Neural progenitor cell (in vitro differentiated cells): ENCODE measurements at regions not wholly inside any gene's neighbourhood (a gene's known extent, or its start where the extent isn't known, plus 50 kb on each side); places are given as distances from the start of the nearest gene placed in this dataset.

Experiments used
- DNase-seq: peaks from one replicate; pipeline ENCODE4 v3.0.0-alpha.2; 2016; ENCODE audit warnings: low spot score
- H2AFZ ChIP-seq: fragments of 200-600 bp; sonication (generic); replicated peaks from 2 replicates; pipeline ENCODE4 v1.6.1; 2016; ENCODE audit warnings: antibody characterized with exemption
- H3F3A ChIP-seq: fragments of 200-600 bp; sonication (generic); 2 replicates; pipeline ENCODE4 v1.6.1; 2016; ENCODE audit warnings: antibody characterized with exemption, low read depth
- H3K27ac ChIP-seq: fragments of 200-600 bp; sonication (generic); 2 replicates; pipeline ENCODE4 v1.5.1; 2016; ENCODE audit warnings: mild to moderate bottlenecking
- H3K27me3 ChIP-seq: fragments of 200-600 bp; sonication (generic); 2 replicates; pipeline ENCODE4 v1.6.1; 2016; ENCODE audit warnings: mild to moderate bottlenecking, moderate library complexity
- H3K36me3 ChIP-seq: fragments of 200-600 bp; sonication (generic); 2 replicates; pipeline ENCODE4 v1.5.1; 2016
- H3K4me1 ChIP-seq: fragments of 200-600 bp; sonication (generic); 2 replicates; pipeline ENCODE4 v1.6.1; 2016; ENCODE audit warnings: mixed run types
- H3K4me2 ChIP-seq: fragments of 200-600 bp; sonication (generic); 2 replicates; pipeline ENCODE4 v1.6.1; 2016
- H3K4me3 ChIP-seq: fragments of 200-600 bp; sonication (generic); 2 replicates; pipeline ENCODE4 v1.5.1; 2016
- H3K79me2 ChIP-seq: fragments of 200-600 bp; sonication (generic); 2 replicates; pipeline ENCODE4 v1.6.1; 2016; ENCODE audit warnings: low read depth
- H3K9ac ChIP-seq: fragments of 200-600 bp; sonication (generic); 2 replicates; pipeline ENCODE4 v1.6.1; 2016
- H3K9me3 ChIP-seq: fragments of 200-600 bp; sonication (generic); 2 replicates; pipeline ENCODE4 v1.5.1; 2016; ENCODE audit warnings: low read depth
- H4K20me1 ChIP-seq: fragments of 200-600 bp; sonication (generic); 2 replicates; pipeline ENCODE4 v1.6.1; 2016; ENCODE audit warnings: low read depth
- H3K27ac Mint-ChIP-seq: 3 replicates; pipeline ENCODE4 v1.8.0; 2021; ENCODE audit warnings: mixed read lengths
- H3K27me3 Mint-ChIP-seq: 2 replicates; pipeline ENCODE4 v1.8.0; 2022; ENCODE audit warnings: low read depth, mild to moderate bottlenecking, inconsistent platforms, moderate library complexity, mixed read lengths; ENCODE audit not compliant: insufficient read depth
- H3K36me3 Mint-ChIP-seq: 3 replicates; pipeline ENCODE4 v1.8.0; 2021; ENCODE audit warnings: mixed read lengths
- H3K4me1 Mint-ChIP-seq: 3 replicates; pipeline ENCODE4 v1.8.0; 2021; ENCODE audit warnings: mixed read lengths
- H3K4me3 Mint-ChIP-seq: 3 replicates; pipeline ENCODE4 v1.8.0; 2021; ENCODE audit warnings: mild to moderate bottlenecking, moderate library complexity, mixed read lengths
- H3K9me3 Mint-ChIP-seq: 3 replicates; pipeline ENCODE4 v1.8.0; 2020; ENCODE audit warnings: mixed read lengths
- EZH2 ChIP-seq: fragments of 200-600 bp; sonication (generic); IDR thresholded peaks from 2 replicates; pipeline ENCODE4 v1.6.1; 2017; ENCODE audit warnings: antibody characterized with exemption, mild to moderate bottlenecking, moderate library complexity
- EZH2phosphoT487 ChIP-seq: fragments of 200-600 bp; sonication (generic); IDR thresholded peaks from 2 replicates; pipeline ENCODE4 v1.6.1; 2017; ENCODE audit warnings: antibody characterized with exemption
- TF ChIP-seq, protein P1 (sequence below): fragments of 200-600 bp; sonication (generic); IDR thresholded peaks from 2 replicates; pipeline ENCODE4 v1.5.1; 2017; ENCODE audit warnings: antibody characterized with exemption, mild to moderate bottlenecking

DNA sequence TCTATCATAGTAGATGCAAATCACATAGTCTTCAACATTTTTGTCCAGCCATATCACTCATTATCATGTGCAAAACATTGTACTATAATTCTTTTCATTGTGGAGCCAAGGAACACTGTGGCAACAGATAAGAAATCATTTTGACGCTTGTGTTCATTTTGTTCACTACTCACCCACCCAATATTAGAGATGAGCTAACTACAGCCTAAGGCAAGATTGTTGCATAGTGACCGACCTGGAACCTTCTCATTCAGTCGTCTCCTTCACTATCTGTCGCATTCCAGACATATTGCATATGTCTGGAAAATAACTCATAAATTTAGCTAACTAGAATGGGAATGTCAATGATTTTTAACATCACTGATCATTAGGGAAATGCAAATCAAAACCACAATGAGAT lies 270.3 kb downstream of the CGGBP1 start:
- Histone ChIP-seq H3K36me3 (no peaks in the 10 kb centered on the region), H3K4me3 (no peak overlapping the region), H3K27ac (no peak overlapping the region), H3F3A (no peaks in the 10 kb centered on the region), H4K20me1 (no peaks in the 10 kb centered on the region), H3K9ac (no peak overlapping the region), H3K9me3 (no peaks in the 10 kb centered on the region), H3K27me3 (peaks cover 29% of the 10 kb centered on the region), H3K4me1 (no peaks in the 10 kb centered on the region), H3K4me2 (no peak overlapping the region), H2AFZ (no peak overlapping the region), H3K79me2 (no peaks in the 10 kb centered on the region)
- Mint-ChIP-seq H3K36me3 (no peaks in the 10 kb centered on the region), H3K4me1 (peaks cover 10% of the 10 kb centered on the region), H3K27ac (no peak overlapping the region), H3K27me3 (peaks cover 5% of the 10 kb centered on the region), H3K9me3 (peaks cover 2% of the 10 kb centered on the region), H3K4me3 (no peak overlapping the region)
- DNase-seq = no peak
- TF ChIP-seq, protein P1, sequence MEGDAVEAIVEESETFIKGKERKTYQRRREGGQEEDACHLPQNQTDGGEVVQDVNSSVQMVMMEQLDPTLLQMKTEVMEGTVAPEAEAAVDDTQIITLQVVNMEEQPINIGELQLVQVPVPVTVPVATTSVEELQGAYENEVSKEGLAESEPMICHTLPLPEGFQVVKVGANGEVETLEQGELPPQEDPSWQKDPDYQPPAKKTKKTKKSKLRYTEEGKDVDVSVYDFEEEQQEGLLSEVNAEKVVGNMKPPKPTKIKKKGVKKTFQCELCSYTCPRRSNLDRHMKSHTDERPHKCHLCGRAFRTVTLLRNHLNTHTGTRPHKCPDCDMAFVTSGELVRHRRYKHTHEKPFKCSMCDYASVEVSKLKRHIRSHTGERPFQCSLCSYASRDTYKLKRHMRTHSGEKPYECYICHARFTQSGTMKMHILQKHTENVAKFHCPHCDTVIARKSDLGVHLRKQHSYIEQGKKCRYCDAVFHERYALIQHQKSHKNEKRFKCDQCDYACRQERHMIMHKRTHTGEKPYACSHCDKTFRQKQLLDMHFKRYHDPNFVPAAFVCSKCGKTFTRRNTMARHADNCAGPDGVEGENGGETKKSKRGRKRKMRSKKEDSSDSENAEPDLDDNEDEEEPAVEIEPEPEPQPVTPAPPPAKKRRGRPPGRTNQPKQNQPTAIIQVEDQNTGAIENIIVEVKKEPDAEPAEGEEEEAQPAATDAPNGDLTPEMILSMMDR = no peak
- TF ChIP-seq EZH2 (no peak), EZH2phosphoT487 (no peak)

DNA sequence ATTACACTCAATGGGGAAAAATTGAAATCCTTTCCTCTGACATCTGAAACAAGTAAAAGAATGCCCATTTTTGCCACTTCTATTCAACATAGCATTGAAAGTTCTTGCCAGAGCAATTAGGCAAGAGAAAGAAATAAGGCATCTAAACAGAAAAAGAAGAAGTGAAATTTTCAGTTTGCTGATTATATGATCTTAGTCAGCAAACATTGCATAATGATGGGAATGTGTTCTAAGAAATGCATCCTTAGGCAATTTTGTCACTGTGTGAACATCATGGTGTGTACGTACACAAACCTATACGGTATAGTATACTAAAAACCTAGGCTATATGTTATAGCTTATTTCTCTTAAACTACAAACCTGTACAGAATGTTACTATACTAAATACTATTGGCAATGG lies 278.0 kb downstream of the CGGBP1 start:
- Mint-ChIP-seq H3K27me3 (no peaks in the 10 kb centered on the region), H3K4me1 (no peaks in the 10 kb centered on the region), H3K9me3 (peaks cover 1% of the 10 kb centered on the region), H3K4me3 (no peak overlapping the region), H3K27ac (no peak overlapping the region), H3K36me3 (no peaks in the 10 kb centered on the region)
- no peaks in the 10 kb centered on the region for H3K9me3 ChIP-seq
- no peaks in the 10 kb centered on the region for H3K4me1 ChIP-seq
- no peaks in the 10 kb centered on the region for H3K27me3 ChIP-seq
- H3K36me3 ChIP-seq = no peaks in the 10 kb centered on the region
- DNase-seq = no peak
- no peak overlapping the region for H3K4me2 ChIP-seq
- H4K20me1 ChIP-seq = no peaks in the 10 kb centered on the region
- no peak overlapping the region for H2AFZ ChIP-seq
- no peak overlapping the region for H3K9ac ChIP-seq
- no peak overlapping the region for H3K27ac ChIP-seq
- H3K79me2 ChIP-seq = no peaks in the 10 kb centered on the region
- TF ChIP-seq EZH2 (no peak), EZH2phosphoT487 (no peak)
- TF ChIP-seq, protein P1 = no peak
- no peaks in the 10 kb centered on the region for H3F3A ChIP-seq
- H3K4me3 ChIP-seq = no peak overlapping the region

DNA sequence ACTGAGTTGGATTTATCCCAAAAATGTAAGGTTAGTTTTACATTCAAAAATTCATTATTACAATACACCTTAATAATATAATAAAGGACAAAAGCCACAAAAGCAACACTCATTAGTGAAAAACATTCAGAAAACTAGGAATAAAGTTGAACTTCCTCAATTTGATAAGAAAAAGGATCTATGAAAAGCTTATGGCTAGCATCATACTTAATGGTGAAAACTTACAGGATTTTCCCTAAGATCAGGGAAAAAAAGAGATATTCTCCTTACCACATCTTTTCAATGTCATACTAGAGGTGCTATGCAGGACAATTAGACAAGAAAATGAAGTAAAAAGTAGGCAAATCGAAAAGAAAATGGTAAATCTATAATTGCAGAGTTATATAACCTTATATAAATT lies 279.9 kb downstream of the CGGBP1 start:
- Mint-ChIP-seq H3K36me3 (no peaks in the 10 kb centered on the region), H3K4me3 (no peak overlapping the region), H3K4me1 (no peaks in the 10 kb centered on the region), H3K27ac (no peak overlapping the region), H3K27me3 (no peaks in the 10 kb centered on the region), H3K9me3 (peaks cover 1% of the 10 kb centered on the region)
- H4K20me1 ChIP-seq = no peaks in the 10 kb centered on the region
- no peak overlapping the region for H3K9ac ChIP-seq
- DNase-seq = no peak
- no peak overlapping the region for H3K27ac ChIP-seq
- H3K4me3 ChIP-seq = no peak overlapping the region
- H3K79me2 ChIP-seq = no peaks in the 10 kb centered on the region
- no peaks in the 10 kb centered on the region for H3K27me3 ChIP-seq
- H3K9me3 ChIP-seq = no peaks in the 10 kb centered on the region
- no peaks in the 10 kb centered on the region for H3K36me3 ChIP-seq
- TF ChIP-seq EZH2 = no peak
- TF ChIP-seq EZH2phosphoT487 = no peak
- TF ChIP-seq, protein P1 = no peak
- H3K4me2 ChIP-seq = no peak overlapping the region
- no peaks in the 10 kb centered on the region for H3F3A ChIP-seq
- H3K4me1 ChIP-seq = no peaks in the 10 kb centered on the region
- no peak overlapping the region for H2AFZ ChIP-seq
